Fibroblast of skin of right quadriceps (primary cell): ENCODE measurements at regions not wholly inside any gene's neighbourhood (a gene's known extent, or its start where the extent isn't known, plus 50 kb on each side); places are given as distances from the start of the nearest gene placed in this dataset.

Source experiments
- DNase-seq: peaks from one replicate; pipeline ENCODE4 v3.0.0-alpha.2; 2013

GRCh38 chr1:232474826-232475225, 155.1 kb downstream of the SIPA1L2 start:
- no peak for DNase-seq

- no peak for DNase-seq
Observed at GRCh38 chr1:232473900-232474299, 156.0 kb downstream of the SIPA1L2 start.

GRCh38 chr1:232473324-232473723, 156.6 kb downstream of the SIPA1L2 start:
- peak; percentile 79 for DNase-seq

GRCh38 chr1:232472485-232473041, 157.4 kb downstream of the SIPA1L2 start:
- DNase-seq: peak; percentile 88

- no peak for DNase-seq
Observed at GRCh38 chr1:232471250-232471649, 158.7 kb downstream of the SIPA1L2 start.

- no peak for DNase-seq
Observed at GRCh38 chr1:232470711-232471110, 159.2 kb downstream of the SIPA1L2 start.

GRCh38 chr1:232468249-232468648, 161.7 kb downstream of the SIPA1L2 start:
- no peak for DNase-seq

GRCh38 chr1:232467073-232467760, 162.7 kb downstream of the SIPA1L2 start:
- DNase-seq: no peak

GRCh38 chr1:232464325-232464724, 165.6 kb downstream of the SIPA1L2 start:
- no peak for DNase-seq

- peak; percentile 64 for DNase-seq
Observed at GRCh38 chr1:232463225-232463624, 166.7 kb downstream of the SIPA1L2 start.

- DNase-seq: peak; percentile 35
Observed at GRCh38 chr1:232462213-232462612, 167.7 kb downstream of the SIPA1L2 start.

GRCh38 chr1:232459826-232460225, 170.1 kb downstream of the SIPA1L2 start:
- DNase-seq: no peak

GRCh38 chr1:232459087-232459486, 170.8 kb downstream of the SIPA1L2 start:
- DNase-seq: no peak

- DNase-seq: no peak
Observed at GRCh38 chr1:232457595-232457994, 172.3 kb downstream of the SIPA1L2 start.

GRCh38 chr1:232456714-232457113, 173.2 kb downstream of the SIPA1L2 start:
- no peak for DNase-seq

GRCh38 chr1:232454227-232454886, 175.6 kb downstream of the SIPA1L2 start:
- DNase-seq: no peak

GRCh38 chr1:232452736-232453440, 177.0 kb downstream of the SIPA1L2 start:
- no peak for DNase-seq

- DNase-seq: no peak
Observed at GRCh38 chr1:232452117-232452516, 177.8 kb downstream of the SIPA1L2 start.

- DNase-seq: no peak
Observed at GRCh38 chr1:232451506-232451905, 178.4 kb downstream of the SIPA1L2 start.

GRCh38 chr1:232450615-232451014, 179.3 kb downstream of the SIPA1L2 start:
- no peak for DNase-seq

GRCh38 chr1:232447125-232447524, 182.8 kb downstream of the SIPA1L2 start:
- DNase-seq: no peak

GRCh38 chr1:232445361-232446106, 184.4 kb downstream of the SIPA1L2 start:
- DNase-seq: no peak

GRCh38 chr1:232443372-232443771, 186.6 kb downstream of the SIPA1L2 start:
- DNase-seq: no peak
